Panc1 (cell line): ENCODE measurements at regions not wholly inside any gene's neighbourhood (a gene's known extent, or its start where the extent isn't known, plus 50 kb on each side); places are given as distances from the start of the nearest gene placed in this dataset.

Experiments used
- ATAC-seq: fragments of 200-7000 bp; cut with Tn5 transposase; 2 replicates; pipeline ENCODE4 v1.9.1; 2020; ENCODE audit warnings: mild to moderate bottlenecking, moderate library complexity
- BruUV-seq: library from RNA; stranded (reverse); fragments of 400-500 nt; replicated peaks from 2 replicates; lab custom pipeline; 2021; lab: Mats Ljungman, UMichigan
- CTCF ChIA-PET: fragments of 300-600 bp; sonication (Branson Sonifier 250); formaldehyde crosslinking; loops from one replicate; lab custom pipeline; 2022; ENCODE audit warnings: antibody characterized with exemption; lab: Charles Lee
- POLR2A ChIA-PET: fragments of 300-600 bp; sonication (Branson Sonifier 250); formaldehyde crosslinking; loops from one replicate; lab custom pipeline; 2022; ENCODE audit warnings: antibody characterized with exemption; lab: Charles Lee
- DNase-seq: peaks from one replicate; pipeline ENCODE4 v3.0.0-alpha.2; 2010; ENCODE audit warnings: low read depth, low spot score
- H3K27ac ChIP-seq: 2 replicates; pipeline ENCODE4 v1.5.1; 2011; ENCODE audit warnings: mild to moderate bottlenecking, low read length, inconsistent platforms
- H3K27me3 ChIP-seq: fragments of 200-500 bp; sonication (Bioruptor generic); 2 replicates; pipeline ENCODE4 v1.6.0; 2014; ENCODE audit warnings: low read length, inconsistent platforms; ENCODE audit not compliant: control insufficient read depth, insufficient read depth
- H3K36me3 ChIP-seq: fragments of 200-500 bp; sonication (Bioruptor generic); 2 replicates; pipeline ENCODE4 v1.5.1; 2014; ENCODE audit warnings: inconsistent platforms, mild to moderate bottlenecking, low read length, moderate library complexity; ENCODE audit not compliant: control insufficient read depth, insufficient read depth
- H3K4me1 ChIP-seq: 2 replicates; pipeline ENCODE4 v1.5.1; 2011; ENCODE audit warnings: inconsistent platforms, mild to moderate bottlenecking, low read length, moderate library complexity; ENCODE audit not compliant: control insufficient read depth, insufficient read depth
- H3K4me3 ChIP-seq, 2 experiments: 2 replicates each; pipeline ENCODE4 v1.5.1; 2011 to 2012; ENCODE audit warnings: low read depth in 2 of 2, low read length in 2 of 2, mild to moderate bottlenecking in 2 of 2, inconsistent platforms in 1 of 2, moderate library complexity in 1 of 2
- H3K9me3 ChIP-seq: fragments of 200-500 bp; sonication (Bioruptor generic); 2 replicates; pipeline ENCODE4 v1.5.1; 2014; ENCODE audit warnings: low read depth, mild to moderate bottlenecking, inconsistent platforms, low read length, moderate library complexity; ENCODE audit not compliant: control insufficient read depth, insufficient read depth
- POLR2AphosphoS5 ChIP-seq: IDR thresholded peaks from 2 replicates; pipeline ENCODE4 v1.6.1; 2012; ENCODE audit warnings: mild to moderate bottlenecking, low read depth, low read length, moderate library complexity
- SIN3A ChIP-seq: IDR thresholded peaks from 2 replicates; pipeline ENCODE4 v1.6.1; 2012; ENCODE audit warnings: low read depth, mild to moderate bottlenecking, low read length, moderate library complexity, borderline replicate concordance; ENCODE audit not compliant: insufficient read depth
- TCF7L2 ChIP-seq: IDR thresholded peaks from 2 replicates; pipeline ENCODE4 v1.6.1; 2011; ENCODE audit warnings: mild to moderate bottlenecking, low read depth, low read length, inconsistent platforms
- in situ Hi-C: cut with HindIII; loops from 2 replicates; pipeline ENCODE4 v1.10.0; 2016; ENCODE audit warnings: low sequenced_read_pairs, low pct_unique_long_range_greater_than_20kb
- intact Hi-C: fragments of 100-400 bp; cut with micrococcal nuclease; formaldehyde crosslinking; loops from one replicate; pipeline ENCODE4 v1.10.0; 2022; ENCODE audit not compliant: unreplicated experiment
- TF ChIP-seq, protein P1 (sequence below): fragments of 450-650 bp; IDR thresholded peaks from 2 replicates; pipeline ENCODE4 v1.5.1; 2017; ENCODE audit warnings: mild to moderate bottlenecking
- TF ChIP-seq, protein P2 (sequence below), 2 experiments: IDR thresholded peaks; 2 replicates each; pipeline ENCODE4 v1.6.1; 2011 to 2012; ENCODE audit warnings: low read depth in 2 of 2, control low read depth in 1 of 2, low read length in 1 of 2, mild to moderate bottlenecking in 1 of 2, moderate library complexity in 1 of 2; ENCODE audit not compliant: insufficient read depth in 1 of 2

DNA sequence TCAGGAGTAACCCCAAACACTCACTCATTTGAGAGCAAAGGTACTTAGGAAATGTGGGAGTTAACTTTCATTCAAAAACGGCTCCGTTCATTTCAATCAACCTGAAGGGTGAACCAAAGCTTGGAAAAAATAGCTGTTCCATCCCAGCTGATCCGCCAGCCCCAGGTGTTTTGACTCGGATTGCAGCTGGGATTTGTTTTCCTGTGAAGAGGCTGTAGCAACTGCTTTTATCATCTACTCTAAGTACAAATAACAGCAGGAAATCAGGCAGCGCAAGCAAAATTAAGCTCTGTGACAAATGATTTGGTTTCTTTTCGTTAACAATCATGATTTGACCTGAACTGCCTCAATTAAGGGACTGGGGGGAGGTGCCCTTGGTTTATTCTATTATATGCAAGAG is 154.7 kb downstream of the BEND2 start:
- in situ Hi-C loops (no loop called here), intact Hi-C loops (no loop called here)
- CTCF ChIA-PET: no interaction called here

DNA sequence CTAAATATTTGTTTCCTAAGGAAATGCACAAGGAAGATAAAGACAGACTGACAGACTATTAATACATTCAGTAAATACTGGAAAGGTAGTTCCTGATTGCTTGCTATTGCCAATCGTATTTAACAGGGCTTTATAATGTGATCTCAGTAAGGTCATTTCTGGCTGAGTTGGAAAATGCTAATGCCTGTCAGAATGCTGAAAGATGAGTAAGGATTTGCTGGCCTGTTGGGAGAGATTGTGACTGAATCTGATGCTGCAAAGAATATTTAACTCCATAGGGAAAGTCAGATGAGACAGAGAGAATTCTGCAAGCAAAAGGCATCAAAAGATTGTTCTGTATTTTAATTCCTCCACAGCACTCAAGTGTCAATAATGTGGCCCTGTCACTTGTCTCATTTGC is 169.0 kb downstream of the BEND2 start:
- no TSS peak for BruUV-seq
- no peak overlapping the region for H3K4me3 ChIP-seq
- no peaks in the 10 kb centered on the region for H3K27me3 ChIP-seq
- CTCF ChIA-PET: no interaction called here
- H3K36me3 ChIP-seq: no peaks in the 10 kb centered on the region
- H3K9me3 ChIP-seq: no peaks in the 10 kb centered on the region
- H3K4me1 ChIP-seq: no peaks in the 10 kb centered on the region
- DNase-seq (no peak), ATAC-seq (no peak)
- POLR2A ChIA-PET: no interaction called here
- in situ Hi-C loops: no loop called here
- intact Hi-C loops: no loop called here
- TF ChIP-seq POLR2AphosphoS5 (no peak), SIN3A (no peak), TCF7L2 (no peak)
- TF ChIP-seq, protein P1, sequence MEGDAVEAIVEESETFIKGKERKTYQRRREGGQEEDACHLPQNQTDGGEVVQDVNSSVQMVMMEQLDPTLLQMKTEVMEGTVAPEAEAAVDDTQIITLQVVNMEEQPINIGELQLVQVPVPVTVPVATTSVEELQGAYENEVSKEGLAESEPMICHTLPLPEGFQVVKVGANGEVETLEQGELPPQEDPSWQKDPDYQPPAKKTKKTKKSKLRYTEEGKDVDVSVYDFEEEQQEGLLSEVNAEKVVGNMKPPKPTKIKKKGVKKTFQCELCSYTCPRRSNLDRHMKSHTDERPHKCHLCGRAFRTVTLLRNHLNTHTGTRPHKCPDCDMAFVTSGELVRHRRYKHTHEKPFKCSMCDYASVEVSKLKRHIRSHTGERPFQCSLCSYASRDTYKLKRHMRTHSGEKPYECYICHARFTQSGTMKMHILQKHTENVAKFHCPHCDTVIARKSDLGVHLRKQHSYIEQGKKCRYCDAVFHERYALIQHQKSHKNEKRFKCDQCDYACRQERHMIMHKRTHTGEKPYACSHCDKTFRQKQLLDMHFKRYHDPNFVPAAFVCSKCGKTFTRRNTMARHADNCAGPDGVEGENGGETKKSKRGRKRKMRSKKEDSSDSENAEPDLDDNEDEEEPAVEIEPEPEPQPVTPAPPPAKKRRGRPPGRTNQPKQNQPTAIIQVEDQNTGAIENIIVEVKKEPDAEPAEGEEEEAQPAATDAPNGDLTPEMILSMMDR: no peak
- TF ChIP-seq, protein P2, sequence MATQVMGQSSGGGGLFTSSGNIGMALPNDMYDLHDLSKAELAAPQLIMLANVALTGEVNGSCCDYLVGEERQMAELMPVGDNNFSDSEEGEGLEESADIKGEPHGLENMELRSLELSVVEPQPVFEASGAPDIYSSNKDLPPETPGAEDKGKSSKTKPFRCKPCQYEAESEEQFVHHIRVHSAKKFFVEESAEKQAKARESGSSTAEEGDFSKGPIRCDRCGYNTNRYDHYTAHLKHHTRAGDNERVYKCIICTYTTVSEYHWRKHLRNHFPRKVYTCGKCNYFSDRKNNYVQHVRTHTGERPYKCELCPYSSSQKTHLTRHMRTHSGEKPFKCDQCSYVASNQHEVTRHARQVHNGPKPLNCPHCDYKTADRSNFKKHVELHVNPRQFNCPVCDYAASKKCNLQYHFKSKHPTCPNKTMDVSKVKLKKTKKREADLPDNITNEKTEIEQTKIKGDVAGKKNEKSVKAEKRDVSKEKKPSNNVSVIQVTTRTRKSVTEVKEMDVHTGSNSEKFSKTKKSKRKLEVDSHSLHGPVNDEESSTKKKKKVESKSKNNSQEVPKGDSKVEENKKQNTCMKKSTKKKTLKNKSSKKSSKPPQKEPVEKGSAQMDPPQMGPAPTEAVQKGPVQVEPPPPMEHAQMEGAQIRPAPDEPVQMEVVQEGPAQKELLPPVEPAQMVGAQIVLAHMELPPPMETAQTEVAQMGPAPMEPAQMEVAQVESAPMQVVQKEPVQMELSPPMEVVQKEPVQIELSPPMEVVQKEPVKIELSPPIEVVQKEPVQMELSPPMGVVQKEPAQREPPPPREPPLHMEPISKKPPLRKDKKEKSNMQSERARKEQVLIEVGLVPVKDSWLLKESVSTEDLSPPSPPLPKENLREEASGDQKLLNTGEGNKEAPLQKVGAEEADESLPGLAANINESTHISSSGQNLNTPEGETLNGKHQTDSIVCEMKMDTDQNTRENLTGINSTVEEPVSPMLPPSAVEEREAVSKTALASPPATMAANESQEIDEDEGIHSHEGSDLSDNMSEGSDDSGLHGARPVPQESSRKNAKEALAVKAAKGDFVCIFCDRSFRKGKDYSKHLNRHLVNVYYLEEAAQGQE (IDR thresholded peaks at IDR 0.05; ENCODE audit: insufficient read depth in 1 of 2, low read depth in 2 of 2, low read length in 1 of 2): no peak
- no peak overlapping the region for H3K27ac ChIP-seq

More for the DNA sequence above, 154.7 kb downstream of the BEND2 start:
- Histone ChIP-seq H3K27ac (no peak overlapping the region), H3K36me3 (no peaks in the 10 kb centered on the region), H3K4me1 (no peaks in the 10 kb centered on the region), H3K9me3 (no peaks in the 10 kb centered on the region), H3K4me3 (no peak overlapping the region), H3K27me3 (no peaks in the 10 kb centered on the region)
- POLR2A ChIA-PET: no interaction called here
- DNase-seq (no peak), ATAC-seq (no peak)
- BruUV-seq: no TSS peak
- TF ChIP-seq POLR2AphosphoS5 (no peak), TCF7L2 (no peak), SIN3A (no peak)
- TF ChIP-seq, protein P1: no peak
- TF ChIP-seq, protein P2 (IDR thresholded peaks at IDR 0.05; ENCODE audit: insufficient read depth in 1 of 2, low read depth in 2 of 2, low read length in 1 of 2): no peak
